GM18909 (cell line): ENCODE measurements at regions not wholly inside any gene's neighbourhood (a gene's known extent, or its start where the extent isn't known, plus 50 kb on each side); places are given as distances from the start of the nearest gene placed in this dataset.
"Not testable (repeated sequence)": the region's sequence is repeated elsewhere in the genome, so short reads cannot be mapped to it uniquely, and the experiment has no call there.

Experiments used
- ATAC-seq: cut with Tn5 transposase; IDR thresholded peaks from one replicate; pipeline ENCODE4 v1.9.1; 2021; ENCODE audit warnings: mild to moderate bottlenecking; ENCODE audit not compliant: unreplicated experiment, poor library complexity

- no peak for ATAC-seq
Measured at GRCh38 chr1:213618094-213618493, 369.7 kb upstream of the PROX1 start.

DNA sequence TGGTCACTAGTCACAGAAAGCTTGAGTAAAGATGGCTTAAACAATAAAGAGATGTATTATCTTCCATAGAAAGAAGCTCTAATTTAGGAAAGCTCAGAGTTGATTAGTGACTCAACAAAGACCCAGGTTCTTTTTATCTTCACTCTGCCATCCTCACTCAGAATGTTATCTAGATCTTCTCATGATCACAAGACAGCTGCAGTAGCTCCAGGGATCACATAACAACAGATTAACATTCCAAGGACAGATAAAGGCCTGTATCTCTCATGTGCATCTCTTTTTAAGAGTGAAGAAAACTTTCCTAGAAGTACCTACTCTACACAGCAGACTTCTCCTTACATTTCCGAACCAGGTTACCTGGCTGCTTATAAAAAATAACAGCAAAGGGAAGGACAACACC is 368.7 kb upstream of the PROX1 start:
- no peak for ATAC-seq

GRCh38 chr1:213621077-213621476 is 366.7 kb upstream of the PROX1 start:
- no peak for ATAC-seq

GRCh38 chr1:213622365-213623063 is 365.3 kb upstream of the PROX1 start:
- peak; percentile 72 for ATAC-seq

- ATAC-seq = peak; percentile 12
Measured at GRCh38 chr1:213623064-213623581, 364.6 kb upstream of the PROX1 start.

DNA sequence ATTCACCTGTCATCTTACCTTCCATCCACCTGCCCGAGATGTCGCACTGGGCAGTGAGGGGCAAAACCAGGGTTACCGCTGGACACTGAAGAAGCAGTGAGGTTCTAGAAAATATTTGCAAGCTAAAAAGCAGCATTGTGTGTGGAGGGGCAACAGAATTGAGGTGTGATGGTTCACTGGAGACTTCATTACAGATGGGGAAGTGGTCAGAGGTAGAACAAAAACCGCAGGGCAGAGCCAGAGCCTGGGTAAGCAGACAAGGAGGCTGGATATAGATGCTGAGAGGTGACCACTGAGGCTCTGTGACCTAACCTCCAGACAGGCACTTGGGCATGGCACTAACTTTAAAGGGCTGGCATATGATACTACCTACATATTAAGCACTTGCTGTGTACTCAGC is 363.9 kb upstream of the PROX1 start:
- no peak for ATAC-seq

GRCh38 chr1:213636778-213637177 is 351.0 kb upstream of the PROX1 start:
- ATAC-seq = not testable (repeated sequence)

DNA sequence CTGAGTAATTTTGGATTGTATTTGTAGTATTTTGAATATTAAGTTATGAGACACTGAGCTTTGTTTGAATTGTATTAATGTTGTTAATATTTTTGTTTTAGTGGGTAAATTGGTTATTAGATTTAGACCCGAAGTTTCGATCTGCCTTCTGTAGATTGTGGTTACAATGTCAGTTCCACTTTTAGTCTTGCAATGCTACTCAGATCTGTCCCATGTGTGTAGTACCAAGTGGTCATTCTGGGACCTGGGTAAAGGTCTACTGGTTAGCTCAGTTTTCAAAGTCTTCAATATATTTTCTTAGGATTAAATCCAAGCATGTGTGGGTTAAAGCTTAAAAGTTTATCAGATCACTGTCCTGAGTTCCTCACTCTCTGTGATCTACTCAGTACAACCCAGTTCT is 346.5 kb upstream of the PROX1 start:
- ATAC-seq = no peak

- ATAC-seq = no peak
Measured at GRCh38 chr1:213643360-213643759, 344.4 kb upstream of the PROX1 start.

DNA sequence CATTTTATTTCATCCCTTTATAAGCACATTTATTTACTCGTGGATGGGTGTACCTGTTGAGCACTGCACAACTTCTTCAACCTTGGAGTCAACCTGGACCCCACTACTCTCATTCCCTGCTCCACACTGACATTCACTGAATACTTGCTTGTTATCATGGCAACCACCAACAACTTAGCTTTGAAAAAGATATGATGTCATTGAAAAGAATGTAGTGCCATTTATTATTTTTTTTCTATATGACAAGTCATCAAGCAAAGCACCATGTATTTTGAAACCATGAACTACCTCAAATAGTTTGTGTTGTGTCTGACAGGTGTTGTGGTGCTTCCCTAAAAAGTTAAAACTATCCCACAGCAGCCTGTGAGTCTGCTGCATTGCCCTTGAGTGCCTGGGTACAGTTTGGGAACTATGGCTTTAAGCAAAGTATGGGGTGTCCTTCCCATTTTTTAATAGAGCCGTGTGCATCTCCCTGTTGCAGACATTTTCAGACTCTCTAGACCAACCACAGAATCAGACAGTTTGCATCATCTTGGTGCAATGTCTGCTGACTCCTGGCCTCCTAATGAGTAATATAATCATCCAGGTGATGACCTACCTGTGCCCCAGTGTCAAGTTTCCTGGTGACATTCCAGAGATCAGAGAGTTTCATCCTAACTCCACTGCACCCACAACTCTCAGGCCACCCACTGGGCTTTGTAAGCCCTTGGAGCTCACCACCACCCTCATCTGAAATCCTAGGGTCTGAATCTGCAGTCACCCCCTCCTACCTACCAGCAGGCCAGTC is 339.7 kb upstream of the PROX1 start:
- no peak for ATAC-seq

GRCh38 chr1:213649373-213649772 is 338.4 kb upstream of the PROX1 start:
- ATAC-seq = no peak

GRCh38 chr1:213650603-213651002 is 337.2 kb upstream of the PROX1 start:
- ATAC-seq = no peak

DNA sequence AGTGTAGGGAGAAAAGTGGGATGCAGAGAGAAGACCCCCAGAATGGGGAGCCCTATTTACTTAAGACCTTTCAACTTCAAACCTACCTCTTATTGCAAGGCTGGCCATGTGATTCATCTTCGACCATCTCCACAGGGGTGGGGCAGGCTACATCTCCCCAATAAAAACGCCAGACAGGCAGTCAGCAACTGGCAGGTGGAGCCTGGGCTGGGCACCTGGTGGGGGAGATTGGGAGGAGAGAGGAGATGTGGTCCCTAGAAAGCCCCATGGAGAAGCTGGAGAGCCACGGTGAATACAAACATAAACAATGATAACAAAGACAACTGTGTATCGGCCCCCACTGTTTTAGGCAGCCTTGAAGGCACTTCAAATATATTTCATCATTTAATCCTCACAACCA is 336.7 kb upstream of the PROX1 start:
- no peak for ATAC-seq

DNA sequence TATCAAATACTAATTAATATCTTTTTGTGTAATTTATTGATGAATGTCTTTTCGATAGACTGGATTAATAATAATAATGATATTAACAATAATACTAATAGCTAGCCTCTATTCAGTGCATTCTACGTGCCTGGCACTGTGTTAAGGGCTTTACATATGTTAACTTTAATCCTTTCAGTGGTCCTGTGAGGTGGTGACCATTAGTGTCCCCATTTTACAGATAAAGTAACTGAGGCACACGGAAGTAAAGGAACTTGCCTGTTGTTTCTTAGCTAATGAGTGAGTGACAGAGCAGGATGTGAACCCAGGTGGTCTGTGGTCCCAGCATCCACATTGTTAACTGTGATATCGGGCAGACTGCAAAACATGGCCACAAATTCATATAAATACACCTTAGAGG is 335.7 kb upstream of the PROX1 start:
- no peak for ATAC-seq

DNA sequence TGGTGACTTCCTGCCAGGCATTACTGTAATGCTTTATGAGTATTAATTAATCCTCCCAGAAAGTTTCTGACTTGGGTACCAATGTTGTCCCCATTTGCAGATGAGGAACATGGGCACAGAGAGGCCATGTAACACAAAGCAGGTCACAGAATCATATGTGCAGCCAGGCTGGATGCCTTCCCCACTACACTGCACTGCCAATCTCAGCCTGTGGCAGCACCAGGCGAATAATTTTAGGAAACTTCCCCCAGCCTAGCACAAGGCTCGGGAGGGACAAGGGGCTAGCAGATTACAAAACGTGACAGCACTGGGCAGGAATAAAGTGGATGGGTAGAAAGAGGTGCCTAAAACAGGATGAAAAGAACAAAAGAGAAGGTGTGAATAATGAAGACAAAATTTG is 331.7 kb upstream of the PROX1 start:
- no peak for ATAC-seq

- ATAC-seq = no peak
Measured at GRCh38 chr1:213656503-213656902, 331.3 kb upstream of the PROX1 start.

DNA sequence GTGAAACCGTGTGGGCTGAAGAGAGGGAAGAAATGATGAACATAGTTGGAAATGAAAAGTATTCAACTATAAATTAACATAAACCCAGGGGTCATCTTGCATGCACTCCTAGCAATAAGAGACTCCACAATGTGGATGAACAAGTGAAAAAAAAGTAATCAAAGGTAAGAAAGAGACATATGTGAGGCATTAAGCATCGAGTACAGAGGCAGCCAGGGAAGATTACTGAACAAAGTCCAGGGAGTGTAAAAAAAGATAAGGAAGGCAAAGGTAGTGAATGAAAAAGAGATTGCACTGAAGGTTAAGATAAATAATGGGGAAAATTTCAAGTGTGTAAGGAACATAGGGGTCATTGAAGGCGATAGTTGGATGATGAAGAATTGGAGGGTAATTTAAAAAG is 330.8 kb upstream of the PROX1 start:
- no peak for ATAC-seq

GRCh38 chr1:213657879-213658278 is 329.9 kb upstream of the PROX1 start:
- no peak for ATAC-seq

DNA sequence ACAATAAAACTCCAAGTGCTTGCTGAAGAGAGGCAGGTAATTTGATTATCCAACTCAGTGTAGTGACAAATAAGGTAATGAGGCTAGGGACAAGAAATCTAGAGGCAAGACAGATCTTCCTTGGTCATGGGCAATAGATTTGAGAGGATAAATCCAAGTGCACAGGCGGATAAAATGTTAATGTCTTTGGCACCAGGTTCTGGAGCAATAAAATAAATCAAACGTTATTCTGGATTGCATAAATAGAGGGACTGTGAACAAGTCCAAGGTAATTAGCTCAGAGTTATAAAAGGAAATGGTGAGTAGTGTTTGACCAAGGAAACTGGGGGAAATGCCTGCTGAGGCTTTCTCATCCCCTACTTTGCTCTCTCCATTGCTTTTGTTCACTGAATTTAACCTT is 329.3 kb upstream of the PROX1 start:
- ATAC-seq = no peak

- no peak for ATAC-seq
Measured at GRCh38 chr1:213659580-213660547, 327.9 kb upstream of the PROX1 start.

DNA sequence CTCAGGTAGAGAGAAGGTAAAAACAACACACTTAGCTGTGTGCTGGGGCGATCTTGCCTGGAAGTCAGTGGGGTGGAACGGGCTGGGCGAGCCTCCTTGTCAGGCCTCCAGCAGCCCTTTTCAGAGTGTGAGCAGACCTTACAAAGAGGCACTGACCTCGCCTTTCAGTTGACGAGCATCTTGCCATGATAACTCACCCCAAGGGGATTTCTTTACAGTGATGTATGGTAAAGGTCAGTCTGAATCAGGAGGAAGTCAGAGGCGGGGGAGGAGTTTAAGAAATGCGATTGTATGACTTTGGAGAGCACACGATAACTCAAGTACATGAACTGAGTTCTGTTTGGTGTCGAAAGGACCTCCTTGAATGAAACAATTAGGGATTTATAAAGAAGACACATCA is 326.5 kb upstream of the PROX1 start:
- ATAC-seq = no peak
